K562 (cell line): ENCODE measurements at regions not wholly inside any gene's neighbourhood (a gene's known extent, or its start where the extent isn't known, plus 50 kb on each side); places are given as distances from the start of the nearest gene placed in this dataset.

Source experiments
- ATAC-seq: fragments of 200-7000 bp; cut with Tn5 transposase; 3 replicates; pipeline ENCODE4 v1.9.1; 2020; ENCODE audit warnings: moderate library complexity
- BruUV-seq: library from RNA; stranded (reverse); fragments of 400-500 nt; replicated peaks from 2 replicates; lab custom pipeline; 2021; lab: Mats Ljungman, UMichigan
- CTCF ChIA-PET: fragments of 300-600 bp; formaldehyde crosslinking; extraction: SDS; loops from one replicate; lab custom pipeline; 2021; ENCODE audit warnings: low intra/inter-chr PET ratio; lab: Yijun Ruan, JAX
- POLR2A ChIA-PET: fragments of 300-600, 350-650 bp; sonication (Branson Sonifier 250); formaldehyde crosslinking; extraction: SDS; loops from one replicate; lab custom pipeline; 2021; ENCODE audit warnings: antibody characterized with exemption, inconsistent platforms; lab: Yijun Ruan, JAX
- DNase-seq, 4 experiments: peaks; one replicate each; pipeline versions ENCODE4 v3.0.0 to v3.0.0-alpha.2; 2011 to 2018; ENCODE audit warnings: low spot score in 3 of 4, mixed read lengths in 3 of 4; ENCODE audit errors: extremely low read depth in 1 of 4
- FAIRE-seq: peaks from 2 replicates; lab custom pipeline; 2011; peaks lifted over from hg19 to GRCh38; lab: Jason Lieb, UNC
- H2AFZ ChIP-seq: 2 replicates; pipeline ENCODE4 v1.6.0; 2011; ENCODE audit warnings: low read depth, low read length, control low read depth, inconsistent platforms
- H3K27ac ChIP-seq: fragments of 200-600 bp; 3 replicates; pipeline ENCODE4 v1.8.0; 2011; ENCODE audit warnings: low read depth, mild to moderate bottlenecking, control low read depth, inconsistent platforms, low read length, moderate library complexity, mixed read lengths; ENCODE audit errors: extremely low read depth
- H3K27me3 ChIP-seq, 2 experiments: fragments of 300-600 bp in 1 of 2; 2 replicates in 1 of 2; 3 replicates in 1 of 2; pipeline versions ENCODE4 v1.6.0 to v1.8.0; 2011; ENCODE audit warnings: inconsistent platforms in 2 of 2, low read length in 2 of 2, mild to moderate bottlenecking in 1 of 2, mixed read lengths in 1 of 2, moderate library complexity in 1 of 2; ENCODE audit not compliant: control insufficient read depth in 2 of 2, insufficient read depth in 2 of 2
- H3K36me3 ChIP-seq: fragments of 300-600 bp; 3 replicates; pipeline ENCODE4 v1.8.0; 2011; ENCODE audit warnings: mild to moderate bottlenecking, low read length, inconsistent platforms; ENCODE audit not compliant: control insufficient read depth, insufficient read depth
- H3K4me1 ChIP-seq, 2 experiments: fragments of 200-600 bp in 1 of 2; replicated peaks in 1 of 2; 2 replicates in 1 of 2; 3 replicates in 1 of 2; pipeline versions ENCODE4 v1.5.1 to v1.8.0; 2011; ENCODE audit warnings: inconsistent platforms in 2 of 2, low read length in 2 of 2, mild to moderate bottlenecking in 1 of 2, mixed read lengths in 1 of 2, moderate library complexity in 1 of 2; ENCODE audit not compliant: control insufficient read depth in 2 of 2, insufficient read depth in 2 of 2
- H3K4me2 ChIP-seq: 2 replicates; pipeline ENCODE4 v1.6.1; 2011; ENCODE audit warnings: low read length, control low read depth, inconsistent platforms, mixed read lengths; ENCODE audit not compliant: insufficient read depth
- H3K4me3 ChIP-seq: fragments of 200-600 bp; sonication (generic), shearing (Covaris generic); 2 replicates; pipeline ENCODE4 v1.5.1; 2016; ENCODE audit warnings: control low read depth, inconsistent platforms
- H3K79me2 ChIP-seq: fragments of 200-600 bp; 3 replicates; pipeline ENCODE4 v1.8.0; 2011; ENCODE audit warnings: low read length, inconsistent platforms; ENCODE audit not compliant: control insufficient read depth, insufficient read depth
- H3K9ac ChIP-seq, 2 experiments: 2 replicates each; pipeline versions ENCODE4 v1.6.0 to v1.6.1; 2011; ENCODE audit warnings: low read depth in 2 of 2, low read length in 2 of 2, control low read depth in 1 of 2, inconsistent platforms in 1 of 2, mild to moderate bottlenecking in 1 of 2, mixed read lengths in 1 of 2; ENCODE audit not compliant: insufficient read depth in 1 of 2
- H3K9me1 ChIP-seq: one replicate; pipeline ENCODE4 v1.6.0; 2011; ENCODE audit warnings: inconsistent platforms, mild to moderate bottlenecking, low read length, moderate library complexity; ENCODE audit not compliant: control insufficient read depth, insufficient read depth
- H3K9me3 ChIP-seq: replicated peaks from 2 replicates; pipeline ENCODE4 v1.5.1; 2011; ENCODE audit warnings: low read depth, low read length, inconsistent platforms; ENCODE audit not compliant: control insufficient read depth, insufficient read depth
- H4K20me1 ChIP-seq: replicated peaks from 2 replicates; pipeline ENCODE4 v1.6.1; 2011; ENCODE audit warnings: low read length, inconsistent platforms, mixed read lengths; ENCODE audit not compliant: control insufficient read depth, insufficient read depth
- C11orf30 ChIP-seq: fragments of 450-650 bp; IDR thresholded peaks from 2 replicates; pipeline ENCODE4 v1.6.1; 2016; ENCODE audit warnings: low read depth, mild to moderate bottlenecking
- CSDE1 ChIP-seq, 2 experiments: fragments of 450-650 bp; IDR thresholded peaks; 2 replicates each; pipeline ENCODE4 v1.6.1; 2016; ENCODE audit warnings: mild to moderate bottlenecking in 1 of 2
- HEY1 ChIP-seq: fragments of 250-450 bp; sonication (Bioruptor Pico); IDR thresholded peaks from 2 replicates; pipeline ENCODE4 v1.5.0; 2020; ENCODE audit warnings: mild to moderate bottlenecking, moderate library complexity, borderline replicate concordance
- ILK ChIP-seq: fragments of 450-650 bp; IDR thresholded peaks from 2 replicates; pipeline ENCODE4 v1.6.1; 2016; ENCODE audit warnings: missing genetic modification characterization, low read depth, mild to moderate bottlenecking, missing compliant biosample characterization, moderate library complexity, borderline replicate concordance
- KLF10 ChIP-seq: fragments of 250-450 bp; sonication (Bioruptor Pico); IDR thresholded peaks from 2 replicates; pipeline ENCODE4 v1.6.1; 2021; ENCODE audit warnings: matching md5 sums
- MAFG ChIP-seq: fragments of 450-650 bp; conservative IDR thresholded peaks from 2 replicates; pipeline ENCODE4 v1.6.1; 2016; ENCODE audit warnings: missing genetic modification characterization, missing compliant biosample characterization
- MCM7 ChIP-seq, 2 experiments: fragments of 450-650 bp; IDR thresholded peaks; 2 replicates each; pipeline ENCODE4 v1.6.1; 2016 to 2018
- SLC30A9 ChIP-seq: fragments of 250-450 bp; sonication (Bioruptor Pico); IDR thresholded peaks from 2 replicates; pipeline ENCODE4 v1.8.0; 2022; ENCODE audit warnings: mild to moderate bottlenecking, moderate library complexity
- SPI1 ChIP-seq: IDR thresholded peaks from 2 replicates; pipeline ENCODE4 v1.6.1; 2011; ENCODE audit warnings: low read depth, low read length, control low read depth, borderline replicate concordance
- ZKSCAN1 ChIP-seq: fragments of 150-350 bp; IDR thresholded peaks from 2 replicates; pipeline ENCODE4 v1.6.1; 2016; ENCODE audit warnings: low read depth, low read length
- ZNF316 ChIP-seq: fragments of 450-650 bp; IDR thresholded peaks from 2 replicates; pipeline ENCODE4 v1.6.1; 2016
- ZNF408 ChIP-seq: fragments of 250-450 bp; sonication (Bioruptor Pico); IDR thresholded peaks from 2 replicates; pipeline ENCODE4 v1.4.0; 2020; ENCODE audit warnings: low read depth, mild to moderate bottlenecking, moderate library complexity
- ZNF696 ChIP-seq: fragments of 250-450 bp; sonication (Bioruptor Pico); conservative IDR thresholded peaks from 2 replicates; pipeline ENCODE4 v1.4.0; 2020; ENCODE audit warnings: mild to moderate bottlenecking, moderate library complexity
- WGBS: fragments of 100-300 bp; shearing (Covaris generic); methylation state at CpG from one replicate; pipeline ENCODE4 v1.1.6; 2016; ENCODE audit warnings: low coverage, mixed read lengths; ENCODE audit not compliant: insufficient coverage; ENCODE audit errors: missing lambda C conversion rate; 5-methylcytosine and 5-hydroxymethylcytosine counted together
- in situ Hi-C: fragments of 300-500 bp; cut with MboI; formaldehyde crosslinking; loops from 4 replicates; pipeline ENCODE4 v1.15.0; 2018; ENCODE audit warnings: inconsistent platforms, mixed read lengths
- intact Hi-C: fragments of 100-400 bp; cut with micrococcal nuclease; formaldehyde crosslinking; loops from 2 replicates; pipeline ENCODE4 v1.14.2; 2022
- TF ChIP-seq, protein P1 (sequence below): sonication (generic); formaldehyde crosslinking; IDR thresholded peaks from 2 replicates; pipeline ENCODE4 v1.5.0; 2020; ENCODE audit warnings: missing genetic modification reagents
- TF ChIP-seq, protein P2 (sequence below): fragments of 250-450 bp; sonication (Bioruptor Pico); IDR thresholded peaks from 2 replicates; pipeline ENCODE4 v1.4.0; 2020; ENCODE audit warnings: borderline replicate concordance
- TF ChIP-seq, protein P3 (sequence below): fragments of 450-650 bp; IDR thresholded peaks from one replicate; pipeline ENCODE4 v1.6.1; 2018; ENCODE audit warnings: mild to moderate bottlenecking, moderate library complexity; ENCODE audit not compliant: partially characterized antibody

DNA sequence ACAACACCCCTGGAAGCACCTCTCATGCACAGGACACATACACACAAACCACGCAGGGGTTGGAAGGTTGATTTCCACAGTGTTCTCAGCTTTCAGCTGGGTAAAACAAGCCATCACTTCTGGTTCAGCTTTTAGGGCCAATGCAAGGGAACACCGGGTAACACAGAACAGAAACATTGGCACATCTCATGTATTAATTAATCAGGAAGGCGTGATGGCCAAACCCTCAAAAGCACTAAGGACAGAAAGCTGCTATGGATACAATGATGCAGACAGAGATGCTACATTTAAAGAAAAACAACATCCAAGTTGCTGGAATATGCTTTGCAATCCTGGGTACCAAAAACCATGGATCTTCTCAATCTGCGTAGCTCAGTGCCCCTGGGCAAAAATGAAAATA, 104.3 kb upstream of the BEND6 start (continued):
- TF ChIP-seq ZKSCAN1 (no peak), ZNF408 (no peak), HEY1 (CRISPR knock-in tag) (no peak), CSDE1 (IDR thresholded peaks at IDR 0.05) (no peak)

DNA sequence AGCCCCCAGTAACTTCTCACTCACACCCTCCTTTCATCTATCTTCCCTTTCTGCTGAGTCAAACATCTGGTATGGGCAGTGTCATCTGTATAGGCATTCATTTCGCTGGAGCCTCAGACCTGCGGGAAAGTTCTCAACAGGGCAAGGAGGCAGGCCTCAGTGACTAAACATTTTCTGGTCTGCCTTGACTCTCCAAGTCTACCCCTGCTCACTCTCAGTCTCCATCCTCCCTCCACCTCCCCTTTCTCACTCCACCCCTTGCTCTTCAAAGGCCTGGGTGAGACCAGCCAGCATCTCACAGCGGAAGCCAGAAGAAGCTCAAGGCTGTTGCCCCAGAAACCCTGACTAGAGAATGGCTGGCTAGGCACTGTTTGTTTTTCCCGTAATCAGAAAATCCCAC, 105.0 kb upstream of the BEND6 start:
- H3K27me3 ChIP-seq: no peaks in the 10 kb centered on the region
- no TSS peak for BruUV-seq
- no peaks in the 10 kb centered on the region for H3K79me2 ChIP-seq
- TF ChIP-seq MAFG (0 out of 2 replicates have a peak, but pooled peaks have one; percentile 14), ZNF316 (peak; percentile 42; the same call in 1 of the 2 replicates), ILK (tag) (no peak), KLF10 (no peak), SLC30A9 (no peak), C11orf30 (0 out of 2 replicates have a peak, but pooled peaks have one; percentile 21), SPI1 (no peak), MCM7 (IDR thresholded peaks at IDR 0.05) (no peak), ZNF696 (CRISPR knock-in tag) (no peak)
- TF ChIP-seq, protein P1, sequence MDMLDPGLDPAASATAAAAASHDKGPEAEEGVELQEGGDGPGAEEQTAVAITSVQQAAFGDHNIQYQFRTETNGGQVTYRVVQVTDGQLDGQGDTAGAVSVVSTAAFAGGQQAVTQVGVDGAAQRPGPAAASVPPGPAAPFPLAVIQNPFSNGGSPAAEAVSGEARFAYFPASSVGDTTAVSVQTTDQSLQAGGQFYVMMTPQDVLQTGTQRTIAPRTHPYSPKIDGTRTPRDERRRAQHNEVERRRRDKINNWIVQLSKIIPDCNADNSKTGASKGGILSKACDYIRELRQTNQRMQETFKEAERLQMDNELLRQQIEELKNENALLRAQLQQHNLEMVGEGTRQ (CRISPR knock-in tag): no peak
- TF ChIP-seq, protein P2, sequence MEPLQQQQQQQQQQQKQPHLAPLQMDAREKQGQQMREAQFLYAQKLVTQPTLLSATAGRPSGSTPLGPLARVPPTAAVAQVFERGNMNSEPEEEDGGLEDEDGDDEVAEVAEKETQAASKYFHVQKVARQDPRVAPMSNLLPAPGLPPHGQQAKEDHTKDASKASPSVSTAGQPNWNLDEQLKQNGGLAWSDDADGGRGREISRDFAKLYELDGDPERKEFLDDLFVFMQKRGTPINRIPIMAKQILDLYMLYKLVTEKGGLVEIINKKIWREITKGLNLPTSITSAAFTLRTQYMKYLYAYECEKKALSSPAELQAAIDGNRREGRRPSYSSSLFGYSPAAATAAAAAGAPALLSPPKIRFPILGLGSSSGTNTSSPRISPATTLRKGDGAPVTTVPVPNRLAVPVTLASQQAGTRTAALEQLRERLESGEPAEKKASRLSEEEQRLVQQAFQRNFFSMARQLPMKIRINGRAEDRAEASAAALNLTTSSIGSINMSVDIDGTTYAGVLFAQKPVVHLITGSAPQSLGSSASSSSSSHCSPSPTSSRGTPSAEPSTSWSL: no peak
- TF ChIP-seq, protein P3, sequence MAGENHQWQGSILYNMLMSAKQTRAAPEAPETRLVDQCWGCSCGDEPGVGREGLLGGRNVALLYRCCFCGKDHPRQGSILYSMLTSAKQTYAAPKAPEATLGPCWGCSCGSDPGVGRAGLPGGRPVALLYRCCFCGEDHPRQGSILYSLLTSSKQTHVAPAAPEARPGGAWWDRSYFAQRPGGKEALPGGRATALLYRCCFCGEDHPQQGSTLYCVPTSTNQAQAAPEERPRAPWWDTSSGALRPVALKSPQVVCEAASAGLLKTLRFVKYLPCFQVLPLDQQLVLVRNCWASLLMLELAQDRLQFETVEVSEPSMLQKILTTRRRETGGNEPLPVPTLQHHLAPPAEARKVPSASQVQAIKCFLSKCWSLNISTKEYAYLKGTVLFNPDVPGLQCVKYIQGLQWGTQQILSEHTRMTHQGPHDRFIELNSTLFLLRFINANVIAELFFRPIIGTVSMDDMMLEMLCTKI: no peak
- WGBS: 37% methylated on average over 4 of the region's 4 CpGs
- no peaks in the 10 kb centered on the region for H3K9me3 ChIP-seq
- ChIA-PET CTCF (interaction anchor here (2.3 kb wide), 1 partner anchor 212 kb away, joined by 11 read pairs; no protein-coding TSS in a partner anchor), POLR2A (no interaction called here)
- in situ Hi-C loops (loop anchor here (25.0 kb wide), 1 partner anchor 488 kb away; no protein-coding TSS in a partner anchor), intact Hi-C loops (loop anchor here (2.0 to 10.0 kb wide), 4 partner anchors 33 to 495 kb away; no protein-coding TSS in a partner anchor)
- ATAC-seq: no peak
- H4K20me1 ChIP-seq: 0 out of 2 replicates have a peak, but pooled peaks cover 4% of the 10 kb centered on the region
- H3K36me3 ChIP-seq: no peaks in the 10 kb centered on the region
- no peak for FAIRE-seq
- no peak for DNase-seq
- H3K4me2 ChIP-seq: no peak overlapping the region
- no peak overlapping the region for H3K4me3 ChIP-seq
- no peak overlapping the region for H3K9ac ChIP-seq
- H3K27ac ChIP-seq: no peak overlapping the region
- H3K4me1 ChIP-seq: no peaks in the 10 kb centered on the region; a peak in 1 of 5 replicates
- H3K9me1 ChIP-seq: no peaks in the 10 kb centered on the region
- H2AFZ ChIP-seq: no peak overlapping the region
